HG03175 (cell line): ENCODE measurements at regions not wholly inside any gene's neighbourhood (a gene's known extent, or its start where the extent isn't known, plus 50 kb on each side); places are given as distances from the start of the nearest gene placed in this dataset.
"Not testable (repeated sequence)": the region's sequence is repeated elsewhere in the genome, so short reads cannot be mapped to it uniquely, and the experiment has no call there.

Experiments used
- ATAC-seq: cut with Tn5 transposase; IDR thresholded peaks from one replicate; pipeline ENCODE4 v1.9.1; 2021; ENCODE audit warnings: mild to moderate bottlenecking, moderate library complexity; ENCODE audit not compliant: unreplicated experiment

GRCh38 chr10:129207297-129207696 is 259.7 kb upstream of the MGMT start:
- ATAC-seq = no peak

GRCh38 chr10:129210876-129211275 is 256.2 kb upstream of the MGMT start:
- ATAC-seq = no peak

DNA sequence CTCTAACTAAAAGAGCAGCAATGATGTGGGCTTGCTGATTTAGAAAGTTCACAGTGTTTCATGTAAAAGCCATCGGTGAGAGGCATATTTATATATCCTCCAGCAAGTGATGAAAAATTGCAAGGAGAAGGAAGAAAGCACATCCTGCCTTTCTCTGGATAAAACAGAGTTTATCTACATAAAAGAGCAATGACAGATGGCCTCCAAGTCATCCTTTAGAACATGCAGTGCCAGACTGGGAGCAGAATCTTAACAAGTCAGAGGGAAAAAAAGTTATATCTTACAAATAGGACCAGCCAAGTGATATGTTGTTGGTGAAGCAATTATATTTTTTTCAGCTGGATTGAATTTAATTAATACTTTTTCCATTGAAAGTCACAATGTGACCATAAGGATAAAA is 253.8 kb upstream of the MGMT start:
- no peak for ATAC-seq

GRCh38 chr10:129213996-129214395 is 253.0 kb upstream of the MGMT start:
- ATAC-seq = not testable (repeated sequence)

GRCh38 chr10:129219364-129219763 is 247.7 kb upstream of the MGMT start:
- ATAC-seq = no peak

GRCh38 chr10:129222436-129222835 is 244.6 kb upstream of the MGMT start:
- ATAC-seq = no peak

GRCh38 chr10:129223363-129223762 is 243.7 kb upstream of the MGMT start:
- no peak for ATAC-seq

DNA sequence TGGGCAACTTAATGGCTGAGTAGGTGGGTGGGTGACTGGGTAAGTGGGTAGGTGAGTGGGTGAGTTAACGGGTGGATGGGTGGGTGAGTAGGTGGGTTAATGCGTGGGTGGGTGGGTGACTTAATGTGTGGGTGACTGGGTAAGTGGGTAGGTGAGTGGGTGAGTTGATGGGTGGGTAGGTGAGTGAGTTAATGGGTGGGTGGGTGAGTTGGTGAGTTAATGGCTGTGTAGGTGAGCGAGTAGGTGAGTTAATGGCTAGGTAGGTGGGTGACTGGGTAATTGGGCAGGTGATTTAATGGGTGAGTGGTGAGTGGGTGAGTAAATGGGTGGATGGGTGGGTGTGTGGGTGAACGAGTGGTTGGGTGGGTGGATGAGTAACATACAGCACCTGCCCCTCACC is 243.0 kb upstream of the MGMT start:
- no peak for ATAC-seq

GRCh38 chr10:129231821-129232220 is 235.2 kb upstream of the MGMT start:
- ATAC-seq = no peak

- no peak for ATAC-seq
Observed at GRCh38 chr10:129233351-129234148, 233.5 kb upstream of the MGMT start.

DNA sequence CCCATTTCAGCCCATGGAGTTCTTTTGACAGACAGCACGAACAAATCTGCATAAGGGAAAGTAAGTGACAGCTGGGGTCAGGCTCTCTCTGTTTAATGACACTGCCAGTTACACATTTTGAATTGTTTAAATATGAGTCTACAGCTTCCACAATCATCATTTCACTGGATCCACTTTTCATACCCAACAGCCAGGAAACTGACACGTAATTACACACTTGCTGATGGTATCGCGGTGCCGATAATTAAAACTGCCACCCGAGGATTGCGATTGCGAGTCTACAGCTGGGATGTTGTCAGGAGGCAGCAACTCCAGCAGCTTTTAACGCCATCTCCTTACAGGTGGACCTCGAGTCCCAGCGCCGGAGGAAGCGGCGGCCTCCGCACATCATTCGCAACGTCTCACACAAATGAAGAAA is 230.8 kb upstream of the MGMT start:
- no peak for ATAC-seq

- ATAC-seq = no peak
Observed at GRCh38 chr10:129241461-129241860, 225.6 kb upstream of the MGMT start.

- ATAC-seq = no peak
Observed at GRCh38 chr10:129244298-129244697, 222.7 kb upstream of the MGMT start.

DNA sequence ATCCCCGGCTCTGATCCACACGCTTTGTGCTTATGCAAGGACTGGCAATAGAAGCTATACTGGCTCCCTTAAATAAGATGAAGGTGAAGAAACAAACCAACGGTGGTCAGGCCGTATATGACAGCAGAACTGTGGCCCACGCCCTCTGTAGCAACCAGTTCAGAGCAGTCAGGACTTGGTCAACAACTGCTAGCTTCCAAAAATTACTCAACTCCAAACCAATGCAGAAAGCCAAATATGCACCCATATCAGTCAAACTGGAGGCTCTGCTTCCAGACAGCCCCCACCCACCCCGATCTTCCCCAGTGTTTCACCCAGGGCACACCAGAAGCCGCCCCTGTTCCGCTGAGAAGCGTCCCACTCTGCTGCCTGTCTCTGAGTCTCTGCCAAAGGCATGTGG is 222.3 kb upstream of the MGMT start:
- no peak for ATAC-seq

GRCh38 chr10:129253161-129253864 is 213.7 kb upstream of the MGMT start:
- no peak for ATAC-seq

GRCh38 chr10:129253865-129254179 is 213.2 kb upstream of the MGMT start:
- no peak for ATAC-seq

DNA sequence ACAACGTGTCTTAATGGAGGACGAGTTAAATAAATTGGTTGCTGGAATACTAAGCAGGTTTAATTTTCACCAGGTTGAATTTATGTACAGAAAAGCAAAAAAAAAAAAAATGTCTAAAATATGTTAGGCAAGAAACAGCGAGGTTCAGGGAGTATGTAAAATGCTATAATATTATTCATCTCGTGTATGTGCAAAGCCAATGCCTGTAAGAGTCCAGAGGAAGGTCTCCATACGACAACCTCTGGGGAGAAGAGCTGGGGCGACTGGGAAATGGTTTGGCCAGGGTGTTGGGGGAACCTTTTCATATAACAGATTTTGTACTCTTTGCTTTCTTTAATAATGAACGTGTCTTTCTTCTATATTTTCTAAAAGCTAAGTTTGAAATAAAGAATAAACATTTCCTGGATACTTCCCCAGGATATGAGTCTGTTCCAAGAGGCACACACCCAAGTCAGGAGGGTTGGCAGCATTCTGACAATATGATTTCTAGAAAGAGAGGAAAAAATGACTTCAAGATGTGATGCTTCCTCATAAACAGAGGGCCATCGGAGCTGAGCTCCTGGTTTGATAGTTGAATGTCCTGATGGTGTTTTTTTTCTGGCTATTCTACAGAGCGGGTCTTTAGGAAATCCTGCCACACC is 208.6 kb upstream of the MGMT start:
- no peak for ATAC-seq

DNA sequence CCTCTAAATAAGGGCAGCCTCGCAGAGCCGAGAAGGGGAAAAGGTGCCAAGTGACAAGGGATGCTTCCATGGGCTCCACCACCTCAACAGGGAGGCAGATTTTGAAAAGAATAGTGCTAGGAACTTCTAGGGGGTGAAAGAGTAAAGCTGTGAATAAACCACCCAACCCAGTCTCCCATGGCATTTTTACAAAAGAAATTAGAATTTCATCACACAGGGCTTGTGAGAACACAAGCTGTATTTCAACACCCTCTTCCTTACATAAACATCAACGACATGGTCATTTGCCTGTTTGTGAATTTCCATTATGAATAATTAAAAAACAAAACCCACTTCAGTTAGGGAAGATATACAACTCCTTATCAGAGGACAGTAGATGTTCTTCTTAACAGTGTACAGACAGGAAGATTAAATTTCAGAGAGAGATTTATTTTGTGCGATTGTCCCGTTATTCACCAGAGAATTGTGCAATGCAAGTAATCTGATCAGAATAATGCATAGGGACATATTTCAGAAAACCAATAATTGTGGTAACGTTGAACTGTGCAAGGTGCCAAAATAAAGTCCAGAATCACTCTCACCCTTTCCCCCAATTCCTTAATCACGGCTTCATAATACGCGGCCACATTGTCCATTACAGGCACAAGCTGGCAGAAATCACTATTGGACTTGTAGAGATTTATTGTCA is 207.8 kb upstream of the MGMT start:
- ATAC-seq = no peak

GRCh38 chr10:129272176-129272575 is 194.9 kb upstream of the MGMT start:
- no peak for ATAC-seq

GRCh38 chr10:129272866-129273650 is 194.0 kb upstream of the MGMT start:
- no peak for ATAC-seq

- ATAC-seq = no peak
Observed at GRCh38 chr10:129273860-129274259, 193.2 kb upstream of the MGMT start.
